ENCODE measurements at regions not wholly inside any gene's neighbourhood (a gene's known extent, or its start where the extent isn't known, plus 50 kb on each side); places are given as distances from the start of the nearest gene placed in this dataset.

- no peak overlapping the region for H3K4me2 ChIP-seq (ENCODE audit: control insufficient read depth, insufficient read depth)
- no peaks in the 10 kb centered on the region for H3K4me1 ChIP-seq (ENCODE audit: control insufficient read depth, insufficient read depth, low read length)
- ChIA-PET CTCF (no interaction called here), POLR2A (no interaction called here), RAD21 (ENCODE audit: unreplicated experiment) (no interaction called here), SMC1A (ENCODE audit: uncharacterized antibody, unreplicated experiment) (no interaction called here)
- no peaks in the 10 kb centered on the region for H3K36me3 ChIP-seq (ENCODE audit: control insufficient read depth in 2 of 2, insufficient read depth in 2 of 2, low read length in 1 of 2)
- H3K27ac ChIP-seq (ENCODE audit: control insufficient read depth, insufficient read depth) = no peak overlapping the region
- in situ Hi-C loops (cut with MboI) = no loop called here
- 73% methylated on average over 8 of the region's 8 CpGs for WGBS (ENCODE audit: insufficient coverage, insufficient replicate concordance, low lambda C conversion rate, missing lambda C conversion rate)
- no peak overlapping the region for H3K9ac ChIP-seq (ENCODE audit: control insufficient read depth, insufficient read depth, low read length)
- H3K27me3 ChIP-seq (replicated peaks in 1 of 2; ENCODE audit: control insufficient read depth in 2 of 2, insufficient read depth in 2 of 2, low read length in 1 of 2) = no peaks in the 10 kb centered on the region
- H4K20me1 ChIP-seq (ENCODE audit: control insufficient read depth, insufficient read depth) = no peaks in the 10 kb centered on the region
- TF ChIP-seq RB1 (IDR thresholded peaks at IDR 0.05; ENCODE audit: borderline replicate concordance) = no peak
- no peak for TF ChIP-seq KLF5 (IDR thresholded peaks at IDR 0.05; ENCODE audit: partially characterized antibody)
- H2AFZ ChIP-seq (ENCODE audit: control insufficient read depth, low read depth, low read length) = no peak overlapping the region
- no peak for FAIRE-seq
- H3K79me2 ChIP-seq (ENCODE audit: control insufficient read depth, insufficient read depth, low read length) = no peaks in the 10 kb centered on the region
- ATAC-seq = no peak
- intact Hi-C loops (cut with micrococcal nuclease; ENCODE audit: unreplicated experiment) = no loop called here
- no TSS peak for BruUV-seq (replicated peaks)
- no peak overlapping the region for H3K4me3 ChIP-seq
- no peak for DNase-seq (ENCODE audit: low read depth, low spot score)
- H3K9me3 ChIP-seq (replicated peaks; ENCODE audit: control insufficient read depth, insufficient read depth, low read length) = no peaks in the 10 kb centered on the region
Observed at GRCh38 chr6:102333736-102334135, 940.2 kb downstream of the GRIK2 start.

GRCh38 chr6:102327697-102328225, 934.3 kb downstream of the GRIK2 start:
- Histone ChIP-seq H3K4me3 (no peak overlapping the region), H3K79me2 (ENCODE audit: control insufficient read depth, insufficient read depth, low read length) (no peaks in the 10 kb centered on the region), H3K27me3 (replicated peaks in 1 of 2; ENCODE audit: control insufficient read depth in 2 of 2, insufficient read depth in 2 of 2, low read length in 1 of 2) (no peaks in the 10 kb centered on the region), H3K36me3 (ENCODE audit: control insufficient read depth in 2 of 2, insufficient read depth in 2 of 2, low read length in 1 of 2) (no peaks in the 10 kb centered on the region), H3K4me1 (ENCODE audit: control insufficient read depth, insufficient read depth, low read length) (no peaks in the 10 kb centered on the region), H3K9me3 (replicated peaks; ENCODE audit: control insufficient read depth, insufficient read depth, low read length) (no peaks in the 10 kb centered on the region), H4K20me1 (ENCODE audit: control insufficient read depth, insufficient read depth) (no peaks in the 10 kb centered on the region), H2AFZ (ENCODE audit: control insufficient read depth, low read depth, low read length) (no peak overlapping the region), H3K27ac (ENCODE audit: control insufficient read depth, insufficient read depth) (no peak overlapping the region), H3K4me2 (ENCODE audit: control insufficient read depth, insufficient read depth) (no peak overlapping the region), H3K9ac (ENCODE audit: control insufficient read depth, insufficient read depth, low read length) (no peak overlapping the region)
- DNase-seq (ENCODE audit: low read depth, low spot score) = no peak
- POLR2A ChIA-PET = no interaction called here
- RAD21 ChIA-PET (ENCODE audit: unreplicated experiment) = no interaction called here
- 12% methylated on average over 4 of the region's 4 CpGs for WGBS (ENCODE audit: insufficient coverage, insufficient replicate concordance, low lambda C conversion rate, missing lambda C conversion rate)
- SMC1A ChIA-PET (ENCODE audit: uncharacterized antibody, unreplicated experiment) = no interaction called here
- in situ Hi-C loops (cut with MboI) (no loop called here), intact Hi-C loops (cut with micrococcal nuclease; ENCODE audit: unreplicated experiment) (no loop called here)
- CTCF ChIA-PET = no interaction called here
- no TSS peak for BruUV-seq (replicated peaks)
- no peak for FAIRE-seq
- ATAC-seq = no peak
- TF ChIP-seq TAF1 (IDR thresholded peaks at IDR 0.05; ENCODE audit: borderline replicate concordance, low read depth, low read length) (no peak), EED (IDR thresholded peaks at IDR 0.05; ENCODE audit: low read depth) (no peak), NKRF (conservative IDR thresholded peaks at IDR 0.05) (no peak), NR2C2 (IDR thresholded peaks at IDR 0.05; ENCODE audit: borderline replicate concordance, control insufficient read depth, insufficient read length, low read depth) (no peak), CUX1 (IDR thresholded peaks at IDR 0.05; ENCODE audit: insufficient replicate concordance, low read depth, low read length) (no peak), ATF7 (IDR thresholded peaks at IDR 0.05; ENCODE audit: low read depth) (no peak), HDGF (IDR thresholded peaks at IDR 0.05) (no peak), STAT3 (IDR thresholded peaks at IDR 0.05; ENCODE audit: low read depth, low read length) (no peak), EGR1 (IDR thresholded peaks at IDR 0.05; ENCODE audit: borderline replicate concordance in 1 of 2, low read depth in 2 of 2, low read length in 2 of 2) (no peak), CREM (IDR thresholded peaks at IDR 0.05; ENCODE audit: low read depth) (no peak)
